ENCODE measurements at regions not wholly inside any gene's neighbourhood (a gene's known extent, or its start where the extent isn't known, plus 50 kb on each side); places are given as distances from the start of the nearest gene placed in this dataset.

- Histone ChIP-seq H3K4me2 (no peak overlapping the region), H3K27me3 (ENCODE audit: insufficient read depth) (no peaks in the 10 kb centered on the region), H3F3A (replicated peaks; ENCODE audit: insufficient read depth) (peaks cover 31% of the 10 kb centered on the region), H3K4me1 (ENCODE audit: control insufficient read depth in 1 of 2, insufficient read depth in 2 of 2, low read depth in 1 of 2, low read length in 1 of 2) (peaks cover 5 to 43% of the 10 kb centered on the region in 2 experiments), H3K4me3 (ENCODE audit: low read depth in 2 of 2, low read length in 1 of 2) (no peak overlapping the region), H3K27ac (ENCODE audit: low read depth in 2 of 2, low read length in 1 of 2) (no peak overlapping the region), H3K9me2 (no peaks in the 10 kb centered on the region), H2AFZ (ENCODE audit: low read depth) (no peak overlapping the region), H3K9me3 (no peaks in the 10 kb centered on the region), H4K20me1 (ENCODE audit: insufficient read depth) (no peaks in the 10 kb centered on the region), H3K36me3 (replicated peaks in 1 of 2; ENCODE audit: control insufficient read depth in 1 of 2, insufficient read depth in 2 of 2, low read length in 1 of 2) (no peaks in the 10 kb centered on the region), H3K9ac (no peak overlapping the region), H3K79me2 (ENCODE audit: insufficient read depth) (no peaks in the 10 kb centered on the region)
- POLR2A ChIA-PET, result no interaction called here
- 70% methylated on average over 4 of the region's 4 CpGs for WGBS (ENCODE audit: low lambda C conversion rate)
- CTCF ChIA-PET, result interaction anchor here (0.9 kb wide), 2 partner anchors 25 to 30 kb away, joined by 3 read pairs; no protein-coding TSS in a partner anchor
- TF ChIP-seq POLR2AphosphoS5 (IDR thresholded peaks at IDR 0.05; ENCODE audit: low read depth, low read length), result no peak
- no peak for TF ChIP-seq ELF1 (IDR thresholded peaks at IDR 0.05)
- no peak for TF ChIP-seq GATA2 (CRISPR knock-in tag; IDR thresholded peaks at IDR 0.05)
- TF ChIP-seq RXRA (IDR thresholded peaks at IDR 0.05; ENCODE audit: borderline replicate concordance, low read depth), result no peak
- TF ChIP-seq TAF1 (IDR thresholded peaks at IDR 0.05; ENCODE audit: borderline replicate concordance, low read depth, low read length), result no peak
- TF ChIP-seq RCOR1 (IDR thresholded peaks at IDR 0.05; ENCODE audit: low read length), result no peak
- no peak for TF ChIP-seq SMC3 (IDR thresholded peaks at IDR 0.05; ENCODE audit: low read depth, low read length)
- TF ChIP-seq ZBTB33 (IDR thresholded peaks at IDR 0.05; ENCODE audit: borderline replicate concordance, low read depth), result no peak
- TF ChIP-seq JUND (IDR thresholded peaks at IDR 0.05), result no peak
- TF ChIP-seq CTCF (IDR thresholded peaks at IDR 0.05), result no peak
- TF ChIP-seq MXI1 (IDR thresholded peaks at IDR 0.05; ENCODE audit: low read depth, low read length), result no peak
- no peak for TF ChIP-seq USF2 (IDR thresholded peaks at IDR 0.05; ENCODE audit: borderline replicate concordance, low read depth, low read length)
- no peak for TF ChIP-seq EP300 (IDR thresholded peaks at IDR 0.05; ENCODE audit: borderline replicate concordance in 1 of 2, low read depth in 1 of 2, low read length in 1 of 2)
- TF ChIP-seq CHD2 (IDR thresholded peaks at IDR 0.05; ENCODE audit: low read length, partially characterized antibody), result no peak
- TF ChIP-seq PBX3 (IDR thresholded peaks at IDR 0.05), result no peak
- no peak for DNase-seq
These were observed 246.6 kb upstream of the NCKAP5 start for GRCh38 chr2:133814890-133815289.
